ENCODE measurements at regions not wholly inside any gene's neighbourhood (a gene's known extent, or its start where the extent isn't known, plus 50 kb on each side); places are given as distances from the start of the nearest gene placed in this dataset.
"Not testable (repeated sequence)": the region's sequence is repeated elsewhere in the genome, so short reads cannot be mapped to it uniquely, and the experiment has no call there.

- in situ Hi-C loops (cut with MboI; ENCODE audit: low sequenced_read_pairs in 4 of 4) = no loop called here
- no peaks in the 10 kb centered on the region for H3K4me1 ChIP-seq
Observed at GRCh38 chr4:179698321-179698720, 2256.1 kb upstream of the AGA start.

GRCh38 chr4:179709961-179710624 lies 2267.9 kb upstream of the AGA start:
- intact Hi-C loops (cut with DNase I; ENCODE audit: low total_unique reads) = no loop called here
- Histone ChIP-seq H3K9me3 (no peaks in the 10 kb centered on the region), H3K4me1 (no peaks in the 10 kb centered on the region), H3K4me3 (no peak overlapping the region), H3K27ac (no peak overlapping the region), H3K36me3 (no peaks in the 10 kb centered on the region), H3K27me3 (no peaks in the 10 kb centered on the region)
- no peak for ATAC-seq
- in situ Hi-C loops (cut with MboI; ENCODE audit: low sequenced_read_pairs in 4 of 4) = no loop called here
- TF ChIP-seq POLR2A (IDR thresholded peaks at IDR 0.05) (no peak), CTCF (IDR thresholded peaks at IDR 0.05 in 4 of 5, conservative IDR thresholded peaks at IDR 0.05 in 1 of 5) (no peak)
- DNase-seq = no peak

More at GRCh38 chr4:179698321-179698720, 2256.1 kb upstream of the AGA start:
- intact Hi-C loops (cut with DNase I; ENCODE audit: low total_unique reads) = no loop called here
- no peak overlapping the region for H3K27ac ChIP-seq
- TF ChIP-seq POLR2A (IDR thresholded peaks at IDR 0.05) (no peak), CTCF (IDR thresholded peaks at IDR 0.05 in 4 of 5, conservative IDR thresholded peaks at IDR 0.05 in 1 of 5) (no peak)
- no peak for DNase-seq
- no peaks in the 10 kb centered on the region for H3K9me3 ChIP-seq
- no peak overlapping the region for H3K4me3 ChIP-seq
- no peak for ATAC-seq
- no peaks in the 10 kb centered on the region for H3K27me3 ChIP-seq
- no peaks in the 10 kb centered on the region for H3K36me3 ChIP-seq

GRCh38 chr4:179719766-179720450 lies 2277.7 kb upstream of the AGA start:
- H3K36me3 ChIP-seq = no peaks in the 10 kb centered on the region
- intact Hi-C loops (cut with DNase I; ENCODE audit: low total_unique reads) = no loop called here
- H3K4me3 ChIP-seq = no peak overlapping the region
- H3K9me3 ChIP-seq = no peaks in the 10 kb centered on the region
- H3K27ac ChIP-seq = no peak overlapping the region
- in situ Hi-C loops (cut with MboI; ENCODE audit: low sequenced_read_pairs in 4 of 4) = no loop called here
- H3K27me3 ChIP-seq = no peaks in the 10 kb centered on the region
- ATAC-seq = no peak
- no peak for TF ChIP-seq POLR2A (IDR thresholded peaks at IDR 0.05)
- no peak for TF ChIP-seq CTCF (IDR thresholded peaks at IDR 0.05 in 4 of 5, conservative IDR thresholded peaks at IDR 0.05 in 1 of 5)
- no peak for DNase-seq
- no peaks in the 10 kb centered on the region for H3K4me1 ChIP-seq

- H3K27me3 ChIP-seq; ATAC-seq; H3K4me3 ChIP-seq; H3K36me3 ChIP-seq; H3K9me3 ChIP-seq; intact Hi-C loops (cut with DNase I; ENCODE audit: low total_unique reads); in situ Hi-C loops (cut with MboI; ENCODE audit: low sequenced_read_pairs in 4 of 4); H3K27ac ChIP-seq; H3K4me1 ChIP-seq; DNase-seq: not testable (repeated sequence)
Observed at GRCh38 chr4:179726491-179726890, 2284.3 kb upstream of the AGA start.

- H3K36me3 ChIP-seq = no peaks in the 10 kb centered on the region
- no peak overlapping the region for H3K4me3 ChIP-seq
- no peak for TF ChIP-seq POLR2A (IDR thresholded peaks at IDR 0.05)
- no peak for TF ChIP-seq CTCF (IDR thresholded peaks at IDR 0.05 in 4 of 5, conservative IDR thresholded peaks at IDR 0.05 in 1 of 5)
- H3K27me3 ChIP-seq = no peaks in the 10 kb centered on the region
- intact Hi-C loops (cut with DNase I; ENCODE audit: low total_unique reads) = no loop called here
- H3K27ac ChIP-seq = no peak overlapping the region
- H3K9me3 ChIP-seq = no peaks in the 10 kb centered on the region
- H3K4me1 ChIP-seq = no peaks in the 10 kb centered on the region
- ATAC-seq (no peak), DNase-seq (no peak)
- in situ Hi-C loops (cut with MboI; ENCODE audit: low sequenced_read_pairs in 4 of 4) = no loop called here
Observed at GRCh38 chr4:179728305-179728704, 2286.1 kb upstream of the AGA start.

- H3K4me3 ChIP-seq; H3K27ac ChIP-seq; H3K36me3 ChIP-seq; H3K27me3 ChIP-seq; ATAC-seq; H3K4me1 ChIP-seq; in situ Hi-C loops (cut with MboI; ENCODE audit: low sequenced_read_pairs in 4 of 4); H3K9me3 ChIP-seq; DNase-seq; intact Hi-C loops (cut with DNase I; ENCODE audit: low total_unique reads): not testable (repeated sequence)
Observed at GRCh38 chr4:179736820-179737219, 2294.6 kb upstream of the AGA start.

Measured in gastrocnemius medialis (tissue), 4 donors.